ENCODE measurements at regions not wholly inside any gene's neighbourhood (a gene's known extent, or its start where the extent isn't known, plus 50 kb on each side); places are given as distances from the start of the nearest gene placed in this dataset.

- no peak for DNase-seq (ENCODE audit: low spot score)
Measured at GRCh38 chr4:27184508-27185155, 324.0 kb downstream of the STIM2 start.

DNA sequence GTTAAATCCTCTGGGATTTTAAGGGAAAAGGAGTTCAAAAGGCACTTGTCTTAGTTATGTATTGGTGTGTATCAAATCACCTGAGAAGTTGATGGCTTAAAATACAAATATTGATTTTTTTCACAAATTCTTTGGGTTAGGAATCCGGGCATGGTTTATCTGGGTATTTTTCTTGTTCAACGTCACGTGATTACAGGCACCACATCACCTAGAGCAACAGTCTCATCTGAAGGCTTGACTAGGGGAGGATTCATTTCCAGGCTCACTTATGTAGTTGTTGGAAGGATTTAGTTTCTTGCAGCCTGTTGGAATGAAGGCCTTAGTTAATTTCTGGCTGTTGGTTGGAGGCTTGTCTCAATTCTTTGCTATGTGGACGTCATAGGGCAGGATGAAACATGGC lies 326.1 kb downstream of the STIM2 start:
- DNase-seq (ENCODE audit: low spot score): no peak

GRCh38 chr4:27187786-27188185 lies 327.1 kb downstream of the STIM2 start:
- DNase-seq (ENCODE audit: low spot score): no peak

DNA sequence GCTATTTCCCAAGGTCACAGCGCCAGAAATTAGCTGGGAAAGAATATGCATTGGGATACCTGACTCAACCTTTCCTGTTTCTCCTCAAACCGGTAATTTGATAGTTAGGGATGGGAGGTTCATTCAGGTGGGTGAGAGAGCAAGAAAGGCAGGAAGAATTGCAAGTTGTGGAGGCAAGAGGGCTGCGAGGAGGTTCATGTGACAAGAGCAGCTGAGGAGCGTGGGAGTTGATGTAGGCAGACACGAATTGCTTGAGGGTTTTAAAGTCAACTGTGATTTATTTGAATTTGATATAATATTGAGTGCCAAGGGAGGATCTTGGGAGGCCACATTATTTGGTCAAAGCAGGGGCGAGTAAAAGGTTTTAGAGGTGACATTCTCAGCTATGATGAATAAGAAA lies 329.0 kb downstream of the STIM2 start:
- DNase-seq (ENCODE audit: low spot score): no peak

- no peak for DNase-seq (ENCODE audit: low spot score)
Measured at GRCh38 chr4:27191592-27191991, 331.0 kb downstream of the STIM2 start.

GRCh38 chr4:27194599-27195176 lies 334.0 kb downstream of the STIM2 start:
- no peak for DNase-seq (ENCODE audit: low spot score)

DNA sequence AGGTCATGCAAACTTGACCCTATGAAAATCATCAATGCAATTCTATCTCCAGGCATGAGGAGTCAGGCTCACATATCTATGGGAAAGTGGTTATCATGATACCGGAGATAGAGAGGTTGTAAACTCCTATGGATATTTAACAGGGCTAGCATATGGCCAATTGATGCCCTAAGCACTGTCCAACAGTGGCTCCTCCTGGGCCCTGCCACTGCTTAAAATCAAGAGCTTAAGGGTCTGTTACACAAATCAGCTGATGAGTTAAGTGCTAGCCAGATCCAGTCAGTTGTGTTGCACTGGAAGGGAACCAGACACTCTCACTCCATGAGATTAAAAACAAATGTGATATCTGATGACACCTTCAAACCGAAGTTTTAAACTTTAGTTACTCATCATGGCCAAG lies 337.6 kb downstream of the STIM2 start:
- no peak for DNase-seq (ENCODE audit: low spot score)

GRCh38 chr4:27198971-27199370 lies 338.3 kb downstream of the STIM2 start:
- DNase-seq (ENCODE audit: low spot score): no peak

GRCh38 chr4:27206009-27206408 lies 345.4 kb downstream of the STIM2 start:
- no peak for DNase-seq (ENCODE audit: low spot score)

DNA sequence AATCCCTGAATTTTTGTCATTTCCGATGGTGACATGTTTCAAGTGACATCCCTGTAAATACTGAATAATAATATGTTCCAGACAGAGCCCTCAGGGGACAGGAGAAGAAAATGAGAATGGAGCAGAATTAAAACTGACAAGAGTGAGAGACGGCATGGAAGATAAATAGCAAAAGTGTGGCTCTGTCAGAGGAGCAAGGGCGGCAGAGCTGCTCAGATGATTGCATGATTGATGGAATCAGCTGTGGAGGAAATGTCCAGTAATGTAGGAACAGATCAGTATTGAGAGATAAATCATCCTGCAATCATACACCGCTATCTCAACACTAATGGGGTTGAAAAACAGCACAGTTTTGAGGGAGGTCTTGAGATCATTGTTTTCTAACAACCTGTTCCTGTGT lies 350.3 kb downstream of the STIM2 start:
- DNase-seq (ENCODE audit: low spot score): no peak

DNA sequence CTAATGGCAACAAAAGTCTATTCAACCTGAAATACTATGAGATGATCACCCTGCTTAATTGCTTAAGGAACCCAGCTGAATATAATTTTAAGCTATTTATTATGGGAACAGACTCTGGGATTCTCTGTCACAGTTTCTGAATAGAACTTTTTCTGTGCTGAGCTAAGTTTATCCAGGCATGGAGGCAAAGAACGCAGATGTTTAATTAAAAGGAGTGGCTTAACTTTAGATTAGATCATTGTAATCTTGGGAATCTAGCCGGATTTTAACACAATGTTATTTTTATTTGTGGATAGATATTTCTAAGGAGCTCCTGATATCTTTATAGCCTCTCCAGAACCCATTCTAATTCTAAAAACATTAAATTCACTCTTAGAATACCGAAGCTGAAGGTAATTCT lies 353.4 kb downstream of the STIM2 start:
- no peak for DNase-seq (ENCODE audit: low spot score)

- DNase-seq (ENCODE audit: low spot score): no peak
Measured at GRCh38 chr4:27215220-27215826, 354.7 kb downstream of the STIM2 start.

DNA sequence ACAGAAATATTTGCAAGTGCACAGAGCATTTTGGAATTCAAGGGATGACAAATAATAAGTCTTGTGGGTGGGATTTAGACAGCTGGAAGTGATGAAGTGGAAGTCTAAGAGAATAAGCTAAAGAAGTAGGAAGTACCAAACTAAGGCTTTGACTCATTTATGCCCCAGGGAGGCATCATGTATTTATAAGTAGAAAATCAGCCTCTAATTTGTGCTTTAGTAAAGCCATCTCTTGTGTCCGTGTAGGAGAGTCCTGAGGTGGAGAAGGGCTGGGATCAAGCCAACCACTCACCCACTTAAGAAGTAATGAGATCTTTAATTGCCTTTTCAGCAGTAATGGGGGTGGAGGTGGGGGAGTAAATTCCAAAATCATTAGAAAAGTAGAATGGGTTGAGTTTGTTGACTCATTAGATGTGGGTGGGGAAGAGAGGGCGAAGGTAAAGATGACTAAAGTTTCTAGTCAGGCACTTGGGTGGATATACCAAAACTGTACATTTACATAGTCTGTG lies 356.7 kb downstream of the STIM2 start:
- no peak for DNase-seq (ENCODE audit: low spot score)

GRCh38 chr4:27218013-27218412 lies 357.4 kb downstream of the STIM2 start:
- DNase-seq (ENCODE audit: low spot score): no peak

GRCh38 chr4:27223326-27223725 lies 362.7 kb downstream of the STIM2 start:
- DNase-seq (ENCODE audit: low spot score): no peak

DNA sequence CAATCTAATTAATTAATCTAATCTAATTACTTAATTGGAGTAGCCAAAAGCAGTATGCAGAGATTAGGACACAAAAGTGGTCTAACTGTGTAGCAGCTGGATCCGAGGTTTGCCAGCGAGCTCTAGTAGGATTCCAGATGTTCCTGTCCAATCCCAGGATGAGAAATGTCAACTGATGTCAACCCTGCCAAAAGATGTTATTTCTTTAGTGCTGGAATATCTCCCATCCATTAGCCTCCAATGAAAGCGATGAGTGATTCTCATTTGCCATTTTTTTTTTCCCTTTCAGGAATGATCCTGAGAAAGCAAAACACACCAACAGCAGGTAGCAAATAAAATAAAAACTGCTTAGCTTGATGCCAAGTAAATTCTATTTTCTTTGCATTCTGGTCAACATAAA lies 372.9 kb downstream of the STIM2 start:
- no peak for DNase-seq (ENCODE audit: low spot score)

DNA sequence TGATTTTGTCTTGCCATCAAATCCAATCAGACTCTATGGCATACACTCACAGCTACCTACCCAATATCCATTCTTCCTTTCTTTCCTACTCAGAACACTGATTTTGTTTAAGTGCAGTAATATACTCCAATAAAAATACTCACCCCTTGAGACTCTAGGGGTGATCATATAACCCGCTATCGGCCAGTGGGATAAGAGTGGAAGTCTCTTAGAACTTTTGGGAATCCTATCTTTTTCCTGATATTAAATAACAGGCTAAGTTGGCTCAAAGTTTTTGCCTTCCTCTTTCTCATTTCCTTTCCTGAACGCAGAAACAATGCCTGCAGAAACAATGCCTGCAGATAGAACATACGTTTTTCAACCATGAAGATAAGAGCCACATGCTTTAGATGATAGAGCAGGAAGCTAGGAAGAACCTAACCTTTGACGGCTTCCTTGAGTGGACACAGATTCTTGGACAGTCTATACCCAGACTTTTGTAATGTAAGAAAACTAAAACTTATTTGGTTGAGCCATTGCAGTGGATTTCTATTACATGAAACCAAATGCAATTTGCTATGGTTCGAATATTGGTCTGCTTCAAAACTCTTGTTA lies 373.8 kb downstream of the STIM2 start:
- DNase-seq (ENCODE audit: low spot score): no peak

DNA sequence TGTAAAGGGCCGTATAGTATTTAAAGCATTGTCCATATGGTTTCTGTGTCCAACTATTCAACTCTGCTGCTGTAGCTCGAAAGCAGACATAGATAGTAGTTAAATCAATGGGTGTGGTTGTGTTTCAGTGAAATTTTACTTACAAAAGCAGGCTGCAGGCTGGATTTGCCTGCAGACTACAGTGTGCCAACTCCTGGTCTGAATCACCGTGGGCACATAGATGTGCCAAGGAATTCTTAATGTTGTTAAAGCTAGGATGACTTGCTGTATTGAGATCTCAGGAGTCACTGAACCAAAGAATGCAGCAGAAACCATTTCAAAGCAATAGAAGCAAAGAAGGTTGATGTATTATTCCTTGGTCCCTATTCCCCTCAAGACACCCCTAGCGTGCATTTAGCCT lies 379.0 kb downstream of the STIM2 start:
- DNase-seq (ENCODE audit: low spot score): no peak

- no peak for DNase-seq (ENCODE audit: low spot score)
Measured at GRCh38 chr4:27242217-27242616, 381.6 kb downstream of the STIM2 start.

GRCh38 chr4:27245216-27245615 lies 384.6 kb downstream of the STIM2 start:
- no peak for DNase-seq (ENCODE audit: low spot score)

GRCh38 chr4:27248829-27249228 lies 388.2 kb downstream of the STIM2 start:
- no peak for DNase-seq (ENCODE audit: low spot score)

DNA sequence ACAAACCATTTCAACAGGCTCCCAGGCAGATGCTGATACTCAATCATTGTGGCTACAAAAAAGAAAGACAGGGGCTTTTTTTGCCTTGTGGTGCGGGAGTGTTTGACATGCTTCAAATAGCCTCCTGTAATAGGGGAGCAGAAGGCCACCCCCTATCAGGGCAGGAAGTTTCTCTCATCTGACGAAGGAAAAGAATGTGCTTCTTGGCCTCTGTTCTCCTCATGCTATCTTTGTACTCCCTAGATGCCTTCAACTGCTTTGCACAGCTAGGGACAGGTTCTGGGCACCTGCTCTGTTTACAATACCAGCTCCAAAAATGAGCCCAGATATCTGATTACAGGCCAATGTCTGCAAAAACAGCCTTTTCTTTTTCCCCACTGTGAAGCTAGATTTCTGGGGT lies 391.1 kb downstream of the STIM2 start:
- no peak for DNase-seq (ENCODE audit: low spot score)

- no peak for DNase-seq (ENCODE audit: low spot score)
Measured at GRCh38 chr4:27267339-27267969, 406.8 kb downstream of the STIM2 start.
